HG03469 (cell line): ENCODE measurements at regions not wholly inside any gene's neighbourhood (a gene's known extent, or its start where the extent isn't known, plus 50 kb on each side); places are given as distances from the start of the nearest gene placed in this dataset.
"Not testable (repeated sequence)": the region's sequence is repeated elsewhere in the genome, so short reads cannot be mapped to it uniquely, and the experiment has no call there.

Source experiments
- ATAC-seq: cut with Tn5 transposase; IDR thresholded peaks from one replicate; pipeline ENCODE4 v1.9.1; 2021; ENCODE audit warnings: mild to moderate bottlenecking, moderate library complexity, moderate number of reproducible peaks; ENCODE audit not compliant: unreplicated experiment

DNA sequence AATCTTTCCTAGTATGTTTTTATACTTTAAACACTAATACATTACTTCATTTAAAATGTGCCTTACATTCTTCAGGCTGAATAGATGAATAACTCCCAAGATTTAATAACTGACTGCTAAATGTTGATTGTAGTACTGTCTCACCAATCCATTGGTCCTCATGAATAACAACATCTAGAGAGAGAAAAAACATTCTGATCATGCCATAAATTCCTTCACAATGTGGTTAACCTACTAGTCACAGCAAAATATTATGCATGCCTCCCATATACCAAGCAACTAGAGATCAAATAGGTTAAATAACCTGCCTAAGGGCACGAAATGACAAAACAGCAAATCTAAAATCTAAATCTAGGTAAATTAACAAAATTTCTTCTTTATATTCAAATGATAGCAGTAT lies 66.2 kb downstream of the SYT15 start:
- ATAC-seq, result not testable (repeated sequence)

DNA sequence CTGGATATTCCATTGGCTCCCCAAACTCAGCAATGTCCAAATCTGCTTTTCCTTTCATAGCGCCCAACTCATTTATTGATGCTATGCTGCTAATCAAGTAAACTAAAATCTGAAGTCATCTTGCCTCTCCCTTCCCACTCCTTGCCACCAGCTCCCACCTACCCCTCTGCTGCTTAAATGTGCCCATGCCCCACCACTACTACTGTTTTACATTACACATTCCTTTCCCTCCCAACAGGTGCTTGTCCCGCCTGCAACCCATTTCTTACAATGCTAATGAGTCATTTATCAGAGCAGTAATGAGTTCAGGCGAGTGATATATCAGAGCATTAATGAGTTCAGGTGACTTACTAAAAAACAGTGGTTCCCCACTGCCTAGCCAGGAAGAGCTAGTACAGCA lies 67.2 kb downstream of the SYT15 start:
- not testable (repeated sequence) for ATAC-seq

DNA sequence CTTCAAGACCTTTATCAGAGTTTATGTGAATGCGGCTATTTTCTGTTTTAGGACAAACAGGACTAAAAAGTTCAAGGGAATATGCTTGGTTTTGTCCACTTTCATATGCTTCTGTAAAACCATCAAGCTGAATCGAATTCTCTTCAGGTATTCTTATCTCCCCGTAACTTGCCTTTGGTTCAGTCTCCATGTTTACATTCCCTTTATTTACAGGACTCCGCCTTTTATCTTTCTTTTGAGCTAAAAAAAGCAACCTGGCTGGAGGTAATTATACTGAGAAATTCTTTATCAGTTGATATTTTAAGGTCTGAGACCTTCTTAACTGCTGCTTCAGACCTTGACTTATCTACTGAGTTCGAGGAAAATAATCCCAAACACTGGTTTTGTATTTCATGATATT lies 72.0 kb downstream of the SYT15 start:
- not testable (repeated sequence) for ATAC-seq

DNA sequence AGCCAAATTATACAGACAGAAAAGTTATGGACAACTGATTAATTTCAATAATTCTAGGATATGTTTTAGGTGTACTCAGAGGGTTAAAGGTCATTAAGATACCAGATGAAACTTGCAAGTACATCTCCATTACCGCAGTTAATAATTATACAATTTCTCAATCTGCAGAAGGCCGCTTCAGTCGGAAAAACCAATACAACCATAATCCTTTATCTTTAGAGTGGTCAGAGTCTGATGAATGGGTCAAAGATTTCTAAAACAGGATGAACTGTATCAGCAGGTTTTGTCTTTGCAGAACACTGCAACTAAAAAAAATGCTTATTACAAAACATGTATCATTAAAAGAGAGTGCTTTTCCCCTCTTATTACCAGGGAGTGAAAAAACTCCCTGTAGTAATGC lies 78.5 kb downstream of the SYT15 start:
- ATAC-seq, result not testable (repeated sequence)

DNA sequence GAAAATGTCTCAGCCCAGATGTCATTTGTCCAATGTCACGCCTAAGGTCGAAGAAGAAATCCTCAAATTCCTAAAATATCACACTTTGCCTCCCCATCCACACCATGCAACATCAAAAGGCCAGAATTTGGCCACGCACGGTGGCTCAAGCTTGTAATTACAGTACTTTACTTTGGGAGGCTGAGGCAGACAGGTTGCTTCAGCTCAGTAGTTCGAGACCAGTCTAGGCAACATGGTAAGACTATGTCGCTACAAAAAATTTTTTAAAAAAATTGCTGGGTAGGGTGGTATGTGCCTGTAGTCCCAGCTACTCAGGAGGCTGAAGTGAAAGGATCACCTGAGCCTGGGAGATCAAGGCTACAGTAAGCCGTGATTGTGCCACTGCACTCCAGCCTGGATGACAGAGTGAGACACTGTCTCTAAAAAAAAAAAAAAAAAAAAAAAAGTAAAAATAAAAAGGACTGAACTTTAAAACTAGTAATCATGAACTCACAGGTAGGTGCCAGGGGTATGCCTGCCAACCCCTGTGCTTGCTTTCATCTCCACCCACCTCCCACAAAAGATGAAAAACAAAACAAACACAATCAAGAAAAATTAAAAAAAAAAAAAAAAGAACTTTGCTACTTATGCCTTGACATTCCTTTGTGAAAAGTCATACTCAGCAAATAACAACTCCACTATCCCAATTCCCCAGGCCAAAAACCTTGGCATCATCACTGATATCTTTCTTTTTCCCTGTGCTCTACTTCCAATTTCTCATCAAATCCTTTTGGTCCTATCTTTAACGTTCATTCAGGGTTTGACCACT lies 81.3 kb downstream of the SYT15 start:
- ATAC-seq, result not testable (repeated sequence)

DNA sequence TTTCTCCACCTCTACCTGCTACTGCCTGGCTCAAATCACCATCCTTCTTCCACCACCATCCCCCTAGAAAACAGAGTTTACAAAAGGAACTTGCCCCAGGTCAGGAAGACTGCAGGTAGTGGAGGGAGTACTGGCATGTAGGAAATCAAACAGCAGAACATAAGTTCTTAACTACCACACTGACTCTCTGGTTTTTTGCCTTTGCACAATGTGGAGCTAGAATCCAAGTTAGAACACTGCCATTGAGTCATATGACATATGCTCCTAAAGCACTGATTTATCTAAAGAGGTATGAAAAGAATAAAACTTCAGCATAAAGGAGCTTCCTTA lies 81.9 kb downstream of the SYT15 start:
- ATAC-seq, result not testable (repeated sequence)

DNA sequence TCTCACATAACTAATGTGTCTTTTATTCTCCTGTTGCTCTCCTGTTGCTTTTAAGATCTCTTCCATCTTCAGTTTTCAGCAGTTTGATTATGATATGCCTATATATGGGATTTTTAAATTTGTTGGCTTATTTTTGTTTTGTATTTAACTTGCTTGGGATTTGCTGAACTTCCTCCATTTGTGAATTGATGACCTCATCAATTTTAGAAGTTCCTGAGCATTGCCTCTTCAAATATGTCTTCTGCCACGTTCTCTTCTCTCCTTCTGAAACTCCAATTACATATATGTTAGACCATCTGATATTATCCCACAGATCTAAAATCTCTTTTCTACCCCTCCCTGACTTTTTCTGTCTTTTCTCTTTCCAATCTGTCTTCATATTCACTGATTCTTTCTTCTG lies 86.6 kb downstream of the SYT15 start:
- not testable (repeated sequence) for ATAC-seq

DNA sequence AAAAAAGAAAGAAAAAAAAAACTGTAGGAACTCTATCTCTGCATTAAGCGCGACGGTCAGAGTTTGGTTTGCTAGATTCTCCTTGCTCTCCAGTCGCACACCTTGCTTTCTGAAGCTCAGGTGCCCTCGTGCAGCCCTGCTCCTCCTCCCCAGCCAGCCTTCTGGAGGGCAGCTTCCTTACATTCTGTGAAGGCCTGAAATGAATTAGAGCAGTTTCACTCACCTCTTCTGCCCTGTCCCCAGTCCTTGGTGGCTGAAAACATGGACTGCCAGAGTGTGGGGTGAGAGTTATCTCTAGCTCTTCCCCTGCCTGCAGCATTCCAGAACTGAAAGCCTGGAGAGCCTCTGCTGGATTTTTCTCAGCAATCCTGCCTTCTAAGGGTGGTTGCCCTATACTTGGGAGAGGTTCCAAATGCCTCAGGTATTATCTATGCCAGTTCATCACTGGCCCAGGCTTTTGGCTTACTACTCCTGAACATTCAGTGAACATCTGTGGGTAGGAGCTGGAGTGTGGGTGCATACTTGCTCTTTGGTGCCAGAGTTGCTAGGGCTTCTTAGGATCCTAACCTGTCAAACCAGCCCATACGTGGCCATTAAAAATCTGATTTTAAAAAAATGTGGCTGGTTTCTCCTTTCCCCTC lies 89.5 kb downstream of the SYT15 start:
- not testable (repeated sequence) for ATAC-seq

DNA sequence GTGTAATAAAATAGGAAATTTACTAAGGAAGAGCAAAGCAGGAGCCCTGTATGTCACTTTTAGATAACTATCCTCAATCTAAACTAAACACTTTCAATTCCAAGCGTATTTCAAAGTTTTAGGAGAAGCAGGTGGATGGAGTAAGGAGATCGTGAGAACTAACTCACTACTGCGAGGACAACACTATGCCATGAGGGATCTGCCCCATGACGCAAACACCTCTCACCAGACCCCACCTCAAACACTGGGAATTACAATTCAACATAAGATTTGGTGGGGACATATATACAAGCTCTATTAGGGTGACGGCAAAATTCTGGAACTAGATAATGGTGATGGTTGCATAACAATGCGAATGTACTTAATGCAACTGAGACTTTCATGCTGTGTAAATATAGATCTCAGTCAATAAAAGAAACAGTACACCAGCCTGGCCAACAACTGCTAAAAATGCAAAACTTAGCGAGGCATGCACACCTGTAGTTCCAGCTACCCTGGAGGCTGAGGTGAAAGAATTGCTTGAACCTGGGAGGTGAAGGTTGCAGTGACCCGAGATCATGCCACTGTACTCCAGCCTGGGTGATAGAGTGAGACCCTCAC lies 99.0 kb downstream of the SYT15 start:
- not testable (repeated sequence) for ATAC-seq

DNA sequence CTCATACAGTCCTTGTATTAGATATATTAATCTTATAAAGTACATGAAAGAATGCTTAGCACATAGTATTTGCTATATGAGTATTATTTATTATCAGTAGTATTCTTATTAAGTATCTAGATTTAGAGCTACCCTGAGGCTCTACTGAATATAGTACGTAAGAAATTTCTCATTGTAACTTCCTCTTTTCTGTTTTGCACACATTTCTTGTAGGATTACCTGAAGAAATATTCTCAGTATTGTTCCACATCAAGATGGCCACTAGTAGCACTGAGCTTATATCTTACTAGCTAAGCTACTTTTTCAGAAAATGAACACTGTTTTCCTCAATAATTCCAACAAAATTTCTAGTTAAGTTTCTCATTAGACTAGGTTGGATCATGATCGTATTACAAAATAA lies 112.5 kb downstream of the SYT15 start:
- not testable (repeated sequence) for ATAC-seq

DNA sequence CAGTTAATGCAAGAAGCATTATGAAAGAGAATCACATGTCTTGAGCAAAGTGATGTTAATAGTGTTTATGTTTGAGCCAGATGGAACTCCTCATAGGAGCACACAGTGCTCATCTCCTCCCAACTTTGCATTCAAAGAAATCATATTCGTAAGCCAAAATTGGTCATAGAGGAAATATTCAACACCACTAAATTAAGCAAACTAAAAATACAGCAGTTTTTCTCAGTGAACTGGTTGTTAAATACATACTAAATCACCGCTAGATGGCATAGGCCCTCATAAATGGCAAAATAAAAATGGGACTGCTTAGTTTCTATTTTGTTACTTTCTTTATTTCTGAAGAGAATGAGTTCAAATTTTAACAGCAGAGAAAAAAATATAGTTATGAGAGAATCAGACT lies 114.3 kb downstream of the SYT15 start:
- not testable (repeated sequence) for ATAC-seq

DNA sequence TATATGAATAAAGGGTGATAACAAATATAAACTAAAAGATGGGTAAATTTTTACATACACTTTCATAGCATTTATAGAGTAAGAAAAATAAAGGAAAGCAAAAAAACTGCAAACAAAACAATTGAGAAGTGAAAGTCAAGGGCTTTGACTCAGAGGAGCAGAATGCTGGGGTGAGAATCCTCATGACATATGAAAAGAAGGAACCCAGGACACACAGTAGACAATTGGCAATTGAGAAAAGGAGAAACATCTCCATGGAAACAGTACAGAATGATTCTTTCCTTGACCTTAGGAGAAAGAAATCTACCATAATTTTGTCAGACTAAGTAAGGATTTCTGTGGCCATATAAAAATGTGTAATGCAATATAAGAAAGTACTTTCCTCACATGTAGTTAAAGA lies 138.3 kb downstream of the SYT15 start:
- not testable (repeated sequence) for ATAC-seq

DNA sequence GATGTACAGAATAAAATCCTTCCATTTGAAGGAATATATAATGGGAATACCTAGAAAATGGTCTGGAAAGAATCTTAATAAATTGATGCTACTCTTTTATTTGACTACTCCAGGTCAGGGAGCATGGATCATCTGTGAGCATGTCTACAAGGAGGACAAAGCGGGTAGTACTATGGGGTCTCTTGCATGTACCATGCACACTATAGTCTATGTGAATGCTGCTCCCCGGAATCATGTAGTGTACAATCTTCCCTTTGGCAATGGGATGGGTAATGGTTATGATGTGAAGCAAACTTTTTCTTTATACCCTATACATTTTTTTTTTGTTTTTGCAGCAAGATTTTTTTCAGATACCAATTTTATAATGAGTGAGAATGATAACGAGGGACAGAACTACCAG lies 139.1 kb downstream of the SYT15 start:
- not testable (repeated sequence) for ATAC-seq

DNA sequence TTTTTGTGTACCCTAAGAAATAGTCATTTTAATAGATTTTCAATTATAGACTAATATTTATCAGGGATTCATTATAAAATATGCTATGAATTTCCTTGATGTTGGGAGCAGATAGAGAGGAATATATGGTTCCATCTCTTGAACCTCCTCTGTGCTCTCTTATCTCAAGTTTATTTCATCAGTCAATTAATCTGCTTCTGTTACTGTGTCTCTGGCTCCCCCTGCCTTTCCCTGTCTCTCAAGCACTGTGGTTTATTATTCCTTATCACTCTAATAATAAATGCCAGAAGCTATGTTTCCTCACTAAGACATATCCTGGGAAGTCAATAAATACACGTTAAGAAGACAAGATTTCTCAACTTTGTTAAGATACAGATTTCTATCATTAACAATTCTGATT lies 141.5 kb downstream of the SYT15 start:
- ATAC-seq, result not testable (repeated sequence)

DNA sequence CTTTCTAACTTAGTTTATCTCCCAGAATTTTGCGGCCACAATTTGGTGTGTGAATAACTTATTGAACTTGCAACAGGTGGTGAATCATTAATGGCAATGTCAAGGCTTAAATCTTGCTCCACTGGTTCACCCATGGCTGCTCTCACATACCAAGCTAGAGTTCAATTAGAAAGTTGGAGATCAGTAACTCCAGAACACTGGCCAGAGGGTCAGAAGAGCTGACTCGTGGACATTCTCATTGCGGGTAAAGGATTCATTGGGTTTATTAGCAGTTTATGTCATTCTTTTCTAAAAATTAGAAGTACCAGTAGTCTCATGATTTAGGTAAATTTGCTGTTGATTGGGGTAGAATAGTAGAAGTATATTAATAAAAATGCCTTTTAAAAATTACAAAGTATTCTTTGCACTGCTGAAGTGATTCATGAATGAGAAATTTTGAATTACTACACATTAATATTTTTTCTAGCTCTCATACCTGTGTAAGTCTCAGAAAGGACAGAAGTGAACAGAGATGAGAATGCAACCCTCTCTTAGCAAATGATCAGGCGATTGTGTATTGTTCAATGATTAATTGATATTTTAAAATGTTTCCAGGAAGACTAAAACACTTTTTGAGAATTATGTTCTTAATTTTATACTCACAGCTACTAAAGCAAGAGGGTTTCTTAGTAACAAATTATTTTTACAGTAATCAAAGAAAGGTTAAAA lies 142.0 kb downstream of the SYT15 start:
- ATAC-seq, result not testable (repeated sequence)

DNA sequence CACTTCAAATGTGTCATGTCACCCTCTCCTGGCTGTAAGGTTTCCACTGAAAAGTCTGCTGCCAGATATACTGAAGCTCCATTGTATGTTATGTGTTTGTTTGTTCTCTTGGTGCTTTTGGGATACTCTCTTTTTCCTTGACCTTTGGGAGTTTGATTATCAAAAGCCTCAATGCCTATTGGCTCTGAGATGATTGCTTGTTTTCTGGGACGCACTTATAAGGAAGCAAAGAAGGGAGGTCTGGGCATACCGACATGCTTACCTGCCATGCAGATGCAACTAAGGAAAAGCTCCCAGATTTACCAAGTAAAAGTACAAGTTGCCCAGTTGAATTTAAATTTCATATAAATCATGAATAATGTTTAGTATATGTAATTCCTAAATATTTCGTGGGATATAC lies 145.3 kb downstream of the SYT15 start:
- ATAC-seq, result not testable (repeated sequence)

DNA sequence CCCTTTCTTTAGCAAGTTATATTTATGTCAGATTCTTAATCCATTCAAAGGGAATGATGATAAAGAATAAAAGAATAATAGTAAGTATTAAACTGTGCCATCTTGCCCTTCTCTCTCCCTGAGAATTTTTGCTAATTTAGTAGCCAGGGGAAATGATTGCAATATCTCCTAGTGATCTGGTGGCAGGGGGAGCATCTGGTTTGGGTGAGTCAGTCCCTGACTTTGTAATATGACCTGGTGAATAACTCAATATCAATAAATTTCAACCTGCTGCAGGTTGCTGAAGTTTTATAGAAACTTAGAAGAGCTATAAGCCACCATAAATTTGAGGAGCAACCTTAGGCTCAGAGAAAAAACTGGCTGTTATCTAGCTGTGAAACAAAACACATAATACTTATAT lies 149.4 kb downstream of the SYT15 start:
- ATAC-seq, result not testable (repeated sequence)

DNA sequence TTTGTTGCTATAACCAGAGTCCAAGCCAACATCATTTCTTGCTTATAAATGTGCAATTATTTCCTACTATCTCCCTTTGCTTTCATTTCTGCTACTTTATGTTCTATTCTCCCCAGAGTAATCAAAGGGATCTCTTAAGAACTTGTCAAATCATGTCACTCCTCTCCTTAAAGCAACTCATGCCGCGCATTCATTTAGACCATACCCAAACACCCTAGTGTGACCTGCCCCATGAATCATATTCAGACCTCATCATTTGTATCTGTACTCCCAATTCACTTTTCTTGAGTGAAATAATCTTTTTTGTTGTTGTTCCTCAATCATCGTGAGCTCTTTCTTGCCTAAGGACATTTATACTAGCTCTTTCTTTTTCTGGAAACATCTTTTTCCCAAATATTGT lies 151.8 kb downstream of the SYT15 start:
- not testable (repeated sequence) for ATAC-seq

DNA sequence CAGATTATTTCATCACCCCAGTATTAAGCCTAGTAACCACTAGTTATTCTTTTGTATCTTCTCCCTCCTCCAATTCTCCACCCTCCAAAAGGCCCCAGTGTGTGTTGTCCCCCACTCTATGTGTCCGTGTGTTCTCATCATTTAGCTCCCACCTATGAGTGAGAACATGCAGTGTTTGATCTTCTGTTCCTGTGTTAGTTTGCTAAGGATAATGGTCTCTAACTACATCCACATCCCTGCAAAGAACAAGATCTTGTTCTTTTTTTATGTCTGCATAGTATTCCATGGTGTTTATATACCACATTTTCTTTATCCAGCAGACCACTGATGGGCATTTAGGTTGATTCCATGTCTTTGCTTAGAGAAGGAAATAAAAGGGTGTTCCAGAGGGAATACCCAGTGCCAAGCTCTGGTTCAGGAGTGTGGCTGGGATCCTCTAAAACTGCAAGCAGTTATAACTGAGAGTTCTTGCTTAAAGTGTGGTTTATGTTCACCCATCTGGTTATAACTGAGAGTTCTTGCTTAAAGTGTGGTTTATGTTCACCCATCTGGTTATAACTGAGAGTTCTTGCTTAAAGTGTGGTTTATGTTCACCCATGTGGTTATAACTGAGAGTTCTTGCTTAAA lies 154.8 kb downstream of the SYT15 start:
- ATAC-seq, result not testable (repeated sequence)

DNA sequence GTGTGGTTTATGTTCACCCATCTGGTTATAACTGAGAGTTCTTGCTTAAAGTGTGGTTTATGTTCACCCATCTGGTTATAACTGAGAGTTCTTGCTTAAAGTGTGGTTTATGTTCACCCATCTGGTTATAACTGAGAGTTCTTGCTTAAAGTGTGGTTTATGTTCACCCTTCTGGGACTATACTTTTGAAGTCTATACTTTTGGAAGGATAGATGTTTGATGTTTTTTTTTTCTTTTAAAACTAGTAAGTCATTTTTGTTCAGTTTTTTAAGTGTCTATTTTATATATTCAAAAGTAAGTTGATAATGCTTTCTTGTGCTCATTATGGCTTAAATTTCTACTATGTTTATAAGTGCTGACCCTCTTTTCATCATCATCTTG lies 155.3 kb downstream of the SYT15 start:
- ATAC-seq, result not testable (repeated sequence)

DNA sequence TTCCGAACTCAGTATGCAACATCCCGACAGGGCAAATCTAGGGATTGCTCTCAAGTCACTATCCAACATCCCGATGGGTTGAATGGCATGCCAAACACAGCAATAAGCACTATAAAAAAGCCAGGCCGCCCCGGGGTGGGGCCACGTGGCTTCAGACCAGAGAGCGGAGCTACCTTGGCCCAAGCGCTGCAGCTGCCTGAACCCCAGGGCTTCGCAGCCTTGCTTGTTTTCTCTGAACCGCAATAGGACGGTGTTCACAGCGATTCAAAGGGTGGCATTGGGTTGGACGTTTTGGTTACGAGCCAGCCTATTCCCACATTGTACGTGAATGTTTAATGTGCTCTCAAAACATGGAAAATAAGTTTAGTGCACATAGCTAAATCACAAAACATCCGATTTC lies 161.0 kb downstream of the SYT15 start:
- not testable (repeated sequence) for ATAC-seq
